ENCODE measurements at regions not wholly inside any gene's neighbourhood (a gene's known extent, or its start where the extent isn't known, plus 50 kb on each side); places are given as distances from the start of the nearest gene placed in this dataset.
"Not testable (repeated sequence)": the region's sequence is repeated elsewhere in the genome, so short reads cannot be mapped to it uniquely, and the experiment has no call there.

- TF ChIP-seq BHLHE40 (IDR thresholded peaks at IDR 0.05; ENCODE audit: borderline replicate concordance in 1 of 2, low read depth in 2 of 2, low read length in 1 of 2); GABPA (IDR thresholded peaks at IDR 0.05; ENCODE audit: low read depth); YBX1 (IDR thresholded peaks at IDR 0.05); CHD2 (IDR thresholded peaks at IDR 0.05; ENCODE audit: borderline replicate concordance, low read depth, low read length); CTCF (IDR thresholded peaks at IDR 0.05 in 2 of 3, conservative IDR thresholded peaks at IDR 0.05 in 1 of 3; ENCODE audit: control insufficient read depth in 2 of 3, extremely low read depth in 1 of 3, insufficient read depth in 1 of 3, low read depth in 3 of 3, low read length in 3 of 3); SP1 (IDR thresholded peaks at IDR 0.05; ENCODE audit: low read depth, low read length): not testable (repeated sequence)
- TF ChIP-seq, protein P1, sequence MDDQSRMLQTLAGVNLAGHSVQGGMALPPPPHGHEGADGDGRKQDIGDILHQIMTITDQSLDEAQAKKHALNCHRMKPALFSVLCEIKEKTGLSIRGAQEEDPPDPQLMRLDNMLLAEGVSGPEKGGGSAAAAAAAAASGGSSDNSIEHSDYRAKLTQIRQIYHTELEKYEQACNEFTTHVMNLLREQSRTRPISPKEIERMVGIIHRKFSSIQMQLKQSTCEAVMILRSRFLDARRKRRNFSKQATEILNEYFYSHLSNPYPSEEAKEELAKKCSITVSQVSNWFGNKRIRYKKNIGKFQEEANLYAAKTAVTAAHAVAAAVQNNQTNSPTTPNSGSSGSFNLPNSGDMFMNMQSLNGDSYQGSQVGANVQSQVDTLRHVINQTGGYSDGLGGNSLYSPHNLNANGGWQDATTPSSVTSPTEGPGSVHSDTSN (IDR thresholded peaks at IDR 0.05; ENCODE audit: insufficient replicate concordance, low read depth, low read length), result not testable (repeated sequence)
Observed at GRCh38 chr20:29567671-29568070, 1689.8 kb upstream of the DEFB115 start.

Measured in GM12878 (cell line).